ENCODE measurements at regions not wholly inside any gene's neighbourhood (a gene's known extent, or its start where the extent isn't known, plus 50 kb on each side); places are given as distances from the start of the nearest gene placed in this dataset.

GRCh38 chr10:21015851-21016250 is 118.7 kb upstream of the NEBL start:
- Histone ChIP-seq H3K36me3 (ENCODE audit: control insufficient read depth in 3 of 3, insufficient read depth in 2 of 3, low read depth in 1 of 3, low read length in 3 of 3) (no peaks in the 10 kb centered on the region), H3K27me3 (ENCODE audit: control insufficient read depth in 3 of 3, insufficient read depth in 3 of 3, low read length in 3 of 3) (peaks cover 0 to 2% (median 0%) of the 10 kb centered on the region in 3 donors), H3K27ac (ENCODE audit: low read depth in 1 of 3, low read length in 2 of 3) (no peak overlapping the region), H3K9me3 (ENCODE audit: control insufficient read depth in 2 of 2, insufficient read depth in 1 of 2, low read depth in 1 of 2, low read length in 1 of 2) (no peaks in the 10 kb centered on the region), H3K4me1 (ENCODE audit: control insufficient read depth in 3 of 3, insufficient read depth in 2 of 3, low read depth in 1 of 3, low read length in 2 of 3) (no peaks in the 10 kb centered on the region), H3K4me3 (ENCODE audit: low read depth in 1 of 3, low read length in 3 of 3) (no peak overlapping the region)
- WGBS, 3 donors = 50 to 58% (median 57%) methylated on average over 4 of the region's 4 CpGs
- FAIRE-seq (no peak), DNase-seq (no peak)

GRCh38 chr10:21014141-21014540 is 117.0 kb upstream of the NEBL start:
- Histone ChIP-seq H3K36me3 (ENCODE audit: control insufficient read depth in 3 of 3, insufficient read depth in 2 of 3, low read depth in 1 of 3, low read length in 3 of 3) (no peaks in the 10 kb centered on the region), H3K27me3 (ENCODE audit: control insufficient read depth in 3 of 3, insufficient read depth in 3 of 3, low read length in 3 of 3) (peaks cover 0 to 2% (median 0%) of the 10 kb centered on the region in 3 donors), H3K4me3 (ENCODE audit: low read depth in 1 of 3, low read length in 3 of 3) (no peak overlapping the region), H3K27ac (ENCODE audit: low read depth in 1 of 3, low read length in 2 of 3) (no peak overlapping the region), H3K4me1 (ENCODE audit: control insufficient read depth in 3 of 3, insufficient read depth in 2 of 3, low read depth in 1 of 3, low read length in 2 of 3) (no peaks in the 10 kb centered on the region), H3K9me3 (ENCODE audit: control insufficient read depth in 2 of 2, insufficient read depth in 1 of 2, low read depth in 1 of 2, low read length in 1 of 2) (no peaks in the 10 kb centered on the region)
- DNase-seq (no peak), FAIRE-seq (no peak)
- WGBS, 3 donors = 82 to 85% (median 83%) methylated on average over 3 of the region's 3 CpGs

DNA sequence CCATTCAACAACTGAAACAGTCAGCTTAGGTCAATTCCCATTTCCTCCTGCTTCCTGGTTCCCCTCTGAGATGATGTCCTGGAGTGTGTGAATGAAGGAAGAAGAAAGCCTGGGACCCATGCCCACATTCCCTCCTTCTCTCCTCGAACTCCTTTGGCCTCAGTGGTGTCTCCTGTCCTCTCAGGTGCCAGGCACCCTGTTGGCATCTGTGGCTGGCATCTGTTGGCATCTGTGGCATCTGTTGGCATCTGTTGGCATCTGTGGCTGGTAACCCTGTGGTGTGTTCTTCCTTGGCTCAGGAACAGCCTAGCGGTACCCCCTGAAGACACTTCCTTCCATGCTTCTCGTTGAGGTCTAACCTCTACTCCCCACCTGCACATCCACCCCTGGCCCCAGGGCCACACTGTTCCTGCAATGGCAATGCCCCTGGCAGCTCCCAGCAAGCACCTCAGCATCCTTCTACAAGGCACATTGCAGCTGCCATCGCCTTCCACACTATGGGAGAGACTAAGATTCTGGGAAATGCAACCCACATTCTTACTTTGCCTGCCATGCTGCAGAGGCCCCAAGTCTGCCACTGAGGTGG is 114.4 kb upstream of the NEBL start:
- FAIRE-seq (no peak), DNase-seq (no peak)
- Histone ChIP-seq H3K9me3 (ENCODE audit: control insufficient read depth in 2 of 2, insufficient read depth in 1 of 2, low read depth in 1 of 2, low read length in 1 of 2) (no peaks in the 10 kb centered on the region), H3K27ac (ENCODE audit: low read depth in 1 of 3, low read length in 2 of 3) (no peak overlapping the region), H3K4me1 (ENCODE audit: control insufficient read depth in 3 of 3, insufficient read depth in 2 of 3, low read depth in 1 of 3, low read length in 2 of 3) (no peaks in the 10 kb centered on the region), H3K27me3 (ENCODE audit: control insufficient read depth in 3 of 3, insufficient read depth in 3 of 3, low read length in 3 of 3) (peaks cover 0 to 2% (median 0%) of the 10 kb centered on the region in 3 donors), H3K4me3 (ENCODE audit: low read depth in 1 of 3, low read length in 3 of 3) (no peak overlapping the region), H3K36me3 (ENCODE audit: control insufficient read depth in 3 of 3, insufficient read depth in 2 of 3, low read depth in 1 of 3, low read length in 3 of 3) (no peaks in the 10 kb centered on the region)
- 69 to 75% (median 74%) methylated on average over 4 of the region's 4 CpGs for WGBS, 3 donors

DNA sequence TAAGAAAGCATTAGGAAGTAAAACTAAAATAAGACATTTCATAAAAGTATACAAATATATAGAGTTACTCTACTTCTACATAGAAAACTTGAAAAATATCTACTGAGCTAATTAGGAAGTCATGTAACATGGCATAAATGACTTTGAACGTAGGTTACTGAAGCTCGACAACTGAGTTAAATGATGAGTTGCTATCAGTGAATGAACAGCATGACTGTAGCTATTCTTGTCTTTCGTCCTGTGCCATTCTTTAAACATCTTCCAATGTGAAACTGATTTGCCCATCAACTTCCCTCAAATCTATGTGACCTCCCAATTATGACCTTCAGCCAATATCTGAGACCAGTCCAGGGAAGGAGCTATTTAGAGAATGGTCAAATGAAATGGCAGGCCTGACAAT is 113.5 kb upstream of the NEBL start:
- no peaks in the 10 kb centered on the region for H3K4me1 ChIP-seq (ENCODE audit: control insufficient read depth in 3 of 3, insufficient read depth in 2 of 3, low read depth in 1 of 3, low read length in 2 of 3)
- WGBS, 3 donors = 88 to 94% (median 93%) methylated on average over 3 of the region's 3 CpGs
- no peaks in the 10 kb centered on the region for H3K36me3 ChIP-seq (ENCODE audit: control insufficient read depth in 3 of 3, insufficient read depth in 2 of 3, low read depth in 1 of 3, low read length in 3 of 3)
- no peak for FAIRE-seq
- H3K27ac ChIP-seq (ENCODE audit: low read depth in 1 of 3, low read length in 2 of 3) = no peak overlapping the region
- no peak overlapping the region for H3K4me3 ChIP-seq (ENCODE audit: low read depth in 1 of 3, low read length in 3 of 3)
- no peaks in the 10 kb centered on the region for H3K9me3 ChIP-seq (ENCODE audit: control insufficient read depth in 2 of 2, insufficient read depth in 1 of 2, low read depth in 1 of 2, low read length in 1 of 2)
- no peak for DNase-seq
- H3K27me3 ChIP-seq (ENCODE audit: control insufficient read depth in 3 of 3, insufficient read depth in 3 of 3, low read length in 3 of 3) = peaks cover 0 to 2% (median 0%) of the 10 kb centered on the region in 3 donors

DNA sequence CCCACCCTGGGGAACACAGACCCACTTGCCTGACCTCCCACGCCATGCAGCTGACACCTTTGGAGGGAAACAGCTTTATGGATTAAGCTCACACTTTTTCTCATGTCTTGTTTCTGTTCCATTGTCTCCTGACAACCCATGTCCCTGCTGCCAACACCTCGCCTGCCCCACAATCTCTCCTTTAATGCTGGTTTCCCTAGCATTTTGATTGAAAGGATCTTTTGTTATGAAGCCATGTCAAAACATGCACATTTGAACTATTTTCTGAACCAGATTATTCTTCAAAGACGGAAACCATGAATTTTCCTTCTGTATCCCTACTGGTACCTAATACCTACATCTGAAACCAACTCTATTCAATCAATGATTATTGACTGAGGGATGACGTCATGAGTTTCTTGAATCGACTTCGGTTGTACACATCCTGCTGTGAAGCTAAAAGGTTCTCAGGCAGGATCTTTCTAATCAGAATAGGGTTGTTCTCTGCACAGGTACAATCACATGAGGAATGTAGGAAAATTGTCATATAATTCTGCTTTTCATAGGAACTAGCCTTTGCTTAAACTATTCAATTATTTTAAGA is 106.2 kb upstream of the NEBL start:
- no peak for FAIRE-seq
- no peak overlapping the region for H3K27ac ChIP-seq (ENCODE audit: low read depth in 1 of 3, low read length in 2 of 3)
- no peaks in the 10 kb centered on the region for H3K27me3 ChIP-seq (ENCODE audit: control insufficient read depth in 3 of 3, insufficient read depth in 3 of 3, low read length in 3 of 3)
- WGBS, 3 donors = 84 to 88% (median 84%) methylated on average over 6 of the region's 6 CpGs
- H3K4me3 ChIP-seq (ENCODE audit: low read depth in 1 of 3, low read length in 3 of 3) = no peak overlapping the region
- no peaks in the 10 kb centered on the region for H3K4me1 ChIP-seq (ENCODE audit: control insufficient read depth in 3 of 3, insufficient read depth in 2 of 3, low read depth in 1 of 3, low read length in 2 of 3)
- H3K9me3 ChIP-seq (ENCODE audit: control insufficient read depth in 2 of 2, insufficient read depth in 1 of 2, low read depth in 1 of 2, low read length in 1 of 2) = no peaks in the 10 kb centered on the region
- H3K36me3 ChIP-seq (ENCODE audit: control insufficient read depth in 3 of 3, insufficient read depth in 2 of 3, low read depth in 1 of 3, low read length in 3 of 3) = no peaks in the 10 kb centered on the region
- DNase-seq = no peak

DNA sequence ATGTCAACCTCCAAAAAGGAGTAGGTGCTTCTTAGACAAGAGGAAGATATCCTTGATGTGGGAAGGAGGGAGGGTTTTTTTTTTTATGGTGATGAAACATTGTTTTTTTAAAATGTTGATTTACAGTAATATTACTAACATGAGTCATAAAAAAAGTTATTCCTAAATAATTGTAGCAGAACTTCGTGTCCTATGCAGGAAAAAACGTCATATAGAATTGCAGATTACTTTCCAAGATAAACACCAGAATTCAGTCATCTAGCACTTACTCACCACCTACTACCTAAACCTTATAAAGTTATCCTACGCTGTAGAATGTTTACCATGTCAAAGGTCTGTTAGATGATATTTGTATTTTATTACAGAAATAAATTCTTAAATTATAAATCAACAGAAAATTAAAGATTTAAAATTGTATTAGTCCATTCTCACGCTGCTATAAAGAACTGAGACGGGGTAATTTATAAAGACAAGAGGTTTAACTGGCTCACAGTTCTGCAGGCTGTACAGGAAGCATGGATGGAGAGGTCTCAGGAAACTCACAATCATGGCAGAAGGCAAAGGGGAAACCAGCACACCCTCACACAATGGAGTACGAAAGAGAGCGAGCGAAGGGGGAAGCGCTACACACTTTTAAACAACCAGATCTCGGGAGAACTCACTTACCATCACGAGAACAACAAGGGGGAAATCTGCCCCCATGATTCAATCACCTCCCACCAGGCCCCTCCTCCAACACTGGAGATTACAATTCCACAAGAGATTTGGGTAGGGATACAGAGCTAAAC is 105.2 kb upstream of the NEBL start:
- DNase-seq = no peak
- 47 to 65% (median 55%) methylated on average over 11 of the region's 11 CpGs for WGBS, 3 donors
- FAIRE-seq = no peak

DNA sequence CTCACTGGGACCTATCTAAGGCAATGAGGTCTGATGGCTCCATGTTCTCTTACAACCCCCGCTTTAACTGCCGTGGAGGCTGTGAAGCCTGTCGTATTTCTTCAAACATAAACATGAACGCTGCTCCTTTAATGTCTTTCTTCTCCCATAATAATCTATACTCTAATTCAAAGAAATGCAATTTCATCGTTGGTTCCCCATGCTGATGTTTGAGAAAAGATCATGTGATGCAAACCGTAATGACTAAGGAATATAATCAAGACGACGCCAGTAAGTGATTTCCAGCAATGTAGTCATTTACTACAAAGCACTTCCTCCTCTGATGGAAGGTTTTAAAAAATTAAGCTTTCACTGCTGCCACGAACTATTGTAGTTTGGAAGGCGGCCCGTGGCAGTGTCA is 102.6 kb upstream of the NEBL start:
- Histone ChIP-seq H3K4me3 (ENCODE audit: low read depth in 1 of 3, low read length in 3 of 3) (no peak overlapping the region), H3K9me3 (ENCODE audit: control insufficient read depth in 2 of 2, insufficient read depth in 1 of 2, low read depth in 1 of 2, low read length in 1 of 2) (no peaks in the 10 kb centered on the region), H3K36me3 (ENCODE audit: control insufficient read depth in 3 of 3, insufficient read depth in 2 of 3, low read depth in 1 of 3, low read length in 3 of 3) (no peaks in the 10 kb centered on the region), H3K4me1 (ENCODE audit: control insufficient read depth in 3 of 3, insufficient read depth in 2 of 3, low read depth in 1 of 3, low read length in 2 of 3) (peaks cover 0 to 3% (median 0%) of the 10 kb centered on the region in 3 donors), H3K27ac (ENCODE audit: low read depth in 1 of 3, low read length in 2 of 3) (no peak overlapping the region), H3K27me3 (ENCODE audit: control insufficient read depth in 3 of 3, insufficient read depth in 3 of 3, low read length in 3 of 3) (peaks cover 0 to 2% (median 0%) of the 10 kb centered on the region in 3 donors)
- DNase-seq = no peak
- 81 to 90% (median 88%) methylated on average over 11 of the region's 11 CpGs for WGBS, 3 donors
- no peak for FAIRE-seq

More for the DNA sequence above, 105.2 kb upstream of the NEBL start:
- Histone ChIP-seq H3K27me3 (ENCODE audit: control insufficient read depth in 3 of 3, insufficient read depth in 3 of 3, low read length in 3 of 3) (no peaks in the 10 kb centered on the region), H3K4me3 (ENCODE audit: low read depth in 1 of 3, low read length in 3 of 3) (no peak overlapping the region), H3K27ac (ENCODE audit: low read depth in 1 of 3, low read length in 2 of 3) (no peak overlapping the region), H3K36me3 (ENCODE audit: control insufficient read depth in 3 of 3, insufficient read depth in 2 of 3, low read depth in 1 of 3, low read length in 3 of 3) (no peaks in the 10 kb centered on the region), H3K4me1 (ENCODE audit: control insufficient read depth in 3 of 3, insufficient read depth in 2 of 3, low read depth in 1 of 3, low read length in 2 of 3) (no peaks in the 10 kb centered on the region), H3K9me3 (ENCODE audit: control insufficient read depth in 2 of 2, insufficient read depth in 1 of 2, low read depth in 1 of 2, low read length in 1 of 2) (no peaks in the 10 kb centered on the region)

GRCh38 chr10:20998036-20998435 is 100.9 kb upstream of the NEBL start:
- Histone ChIP-seq H3K4me1 (ENCODE audit: control insufficient read depth in 3 of 3, insufficient read depth in 2 of 3, low read depth in 1 of 3, low read length in 2 of 3) (peaks cover 0 to 3% (median 0%) of the 10 kb centered on the region in 3 donors), H3K4me3 (ENCODE audit: low read depth in 1 of 3, low read length in 3 of 3) (no peak overlapping the region), H3K36me3 (ENCODE audit: control insufficient read depth in 3 of 3, insufficient read depth in 2 of 3, low read depth in 1 of 3, low read length in 3 of 3) (no peaks in the 10 kb centered on the region), H3K9me3 (ENCODE audit: control insufficient read depth in 2 of 2, insufficient read depth in 1 of 2, low read depth in 1 of 2, low read length in 1 of 2) (peaks cover 0 to 4% of the 10 kb centered on the region in 2 donors), H3K27ac (ENCODE audit: low read depth in 1 of 3, low read length in 2 of 3) (no peak overlapping the region), H3K27me3 (ENCODE audit: control insufficient read depth in 3 of 3, insufficient read depth in 3 of 3, low read length in 3 of 3) (peaks cover 0 to 2% (median 0%) of the 10 kb centered on the region in 3 donors)
- DNase-seq (no peak), FAIRE-seq (no peak)
- WGBS, 3 donors = 89 to 91% (median 91%) methylated on average over 5 of the region's 5 CpGs

All from small intestine (tissue), 7 donors.